ENCODE measurements at regions not wholly inside any gene's neighbourhood (a gene's known extent, or its start where the extent isn't known, plus 50 kb on each side); places are given as distances from the start of the nearest gene placed in this dataset.

DNA sequence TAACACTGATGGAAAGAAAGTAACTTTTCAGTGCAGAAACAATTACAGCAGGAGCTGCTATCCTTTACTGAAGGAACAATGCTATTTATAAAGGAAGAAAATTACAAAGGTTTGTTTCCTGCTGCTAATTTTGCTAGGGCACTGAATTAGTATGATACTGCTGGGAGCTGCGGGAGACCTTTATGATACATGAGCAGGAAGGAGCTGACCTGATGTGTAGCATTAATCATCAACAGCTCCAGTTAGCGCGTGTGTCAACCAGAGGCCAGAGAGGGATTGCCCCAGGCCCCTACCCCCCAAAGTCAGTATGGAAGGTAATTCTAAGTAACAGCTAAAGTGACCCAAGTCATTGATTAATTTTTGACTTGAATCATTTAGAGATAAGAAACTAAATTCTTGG, 728.9 kb downstream of the PCDH18 start:
- H3K9me3 Mint-ChIP-seq, result peaks cover 44% of the 10 kb centered on the region

DNA sequence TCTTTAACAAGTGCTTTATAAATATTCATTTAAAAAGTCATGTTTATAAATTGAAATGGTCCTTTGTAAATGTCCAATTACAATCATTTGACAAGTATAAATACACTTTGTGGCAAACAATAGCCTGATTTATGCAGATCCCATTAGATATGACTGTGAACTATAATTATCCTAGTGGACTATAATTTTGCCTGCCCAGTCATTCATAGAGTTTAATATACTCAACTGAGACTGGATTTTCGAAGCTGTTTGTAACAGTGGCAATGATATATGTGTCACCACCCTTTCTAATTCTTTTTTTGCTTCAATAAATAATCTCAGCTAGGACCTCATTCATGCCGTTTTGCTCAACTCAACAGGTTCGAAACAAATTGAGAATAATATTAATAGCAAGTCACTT, 732.0 kb downstream of the PCDH18 start:
- DNase-seq, result no peak
- TF ChIP-seq, protein P1, sequence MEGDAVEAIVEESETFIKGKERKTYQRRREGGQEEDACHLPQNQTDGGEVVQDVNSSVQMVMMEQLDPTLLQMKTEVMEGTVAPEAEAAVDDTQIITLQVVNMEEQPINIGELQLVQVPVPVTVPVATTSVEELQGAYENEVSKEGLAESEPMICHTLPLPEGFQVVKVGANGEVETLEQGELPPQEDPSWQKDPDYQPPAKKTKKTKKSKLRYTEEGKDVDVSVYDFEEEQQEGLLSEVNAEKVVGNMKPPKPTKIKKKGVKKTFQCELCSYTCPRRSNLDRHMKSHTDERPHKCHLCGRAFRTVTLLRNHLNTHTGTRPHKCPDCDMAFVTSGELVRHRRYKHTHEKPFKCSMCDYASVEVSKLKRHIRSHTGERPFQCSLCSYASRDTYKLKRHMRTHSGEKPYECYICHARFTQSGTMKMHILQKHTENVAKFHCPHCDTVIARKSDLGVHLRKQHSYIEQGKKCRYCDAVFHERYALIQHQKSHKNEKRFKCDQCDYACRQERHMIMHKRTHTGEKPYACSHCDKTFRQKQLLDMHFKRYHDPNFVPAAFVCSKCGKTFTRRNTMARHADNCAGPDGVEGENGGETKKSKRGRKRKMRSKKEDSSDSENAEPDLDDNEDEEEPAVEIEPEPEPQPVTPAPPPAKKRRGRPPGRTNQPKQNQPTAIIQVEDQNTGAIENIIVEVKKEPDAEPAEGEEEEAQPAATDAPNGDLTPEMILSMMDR (IDR thresholded peaks at IDR 0.05), result no peak
- H3K36me3 Mint-ChIP-seq (ENCODE audit: low read depth), result no peaks in the 10 kb centered on the region

More for the DNA sequence above, 728.9 kb downstream of the PCDH18 start:
- Mint-ChIP-seq H3K4me3 (no peak overlapping the region), H3K27me3 (ENCODE audit: insufficient read depth) (no peaks in the 10 kb centered on the region), H3K36me3 (ENCODE audit: low read depth) (no peaks in the 10 kb centered on the region), H3K27ac (no peak overlapping the region), H3K4me1 (ENCODE audit: low read depth) (no peaks in the 10 kb centered on the region)
- no peak for DNase-seq
- TF ChIP-seq, protein P1 (IDR thresholded peaks at IDR 0.05), result no peak

DNA sequence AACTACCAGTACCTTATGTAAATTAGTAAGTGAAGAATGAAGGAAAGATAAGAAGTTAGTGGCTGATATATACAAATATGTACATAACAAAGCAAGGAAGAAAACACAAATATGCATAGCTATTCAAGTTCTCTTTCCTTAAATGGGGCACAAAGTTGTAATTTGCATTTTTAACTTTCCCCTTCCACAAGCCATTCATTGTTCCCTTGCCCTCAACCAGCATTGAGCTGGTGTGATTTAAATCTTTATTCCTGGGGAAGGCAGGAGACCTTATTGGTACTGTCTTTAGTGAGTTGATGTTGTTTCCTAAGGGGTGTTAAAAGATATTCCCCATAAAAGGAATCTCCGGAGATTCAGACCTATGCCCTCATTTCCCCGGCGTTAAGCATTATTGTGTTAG, 735.3 kb downstream of the PCDH18 start:
- Mint-ChIP-seq H3K4me1 (ENCODE audit: low read depth) (no peaks in the 10 kb centered on the region), H3K4me3 (no peak overlapping the region), H3K27ac (no peak overlapping the region), H3K9me3 (peaks cover 25% of the 10 kb centered on the region), H3K36me3 (ENCODE audit: low read depth) (no peaks in the 10 kb centered on the region), H3K27me3 (ENCODE audit: insufficient read depth) (no peaks in the 10 kb centered on the region; the same call in 1 of the 2 replicates)
- no peak for DNase-seq
- TF ChIP-seq, protein P1 (IDR thresholded peaks at IDR 0.05), result no peak

More for the DNA sequence above, 732.0 kb downstream of the PCDH18 start:
- Mint-ChIP-seq H3K27ac (no peak overlapping the region), H3K27me3 (ENCODE audit: insufficient read depth) (no peaks in the 10 kb centered on the region; the same call in 1 of the 2 replicates), H3K9me3 (peaks cover 46% of the 10 kb centered on the region), H3K4me3 (no peak overlapping the region), H3K4me1 (ENCODE audit: low read depth) (no peaks in the 10 kb centered on the region)

DNA sequence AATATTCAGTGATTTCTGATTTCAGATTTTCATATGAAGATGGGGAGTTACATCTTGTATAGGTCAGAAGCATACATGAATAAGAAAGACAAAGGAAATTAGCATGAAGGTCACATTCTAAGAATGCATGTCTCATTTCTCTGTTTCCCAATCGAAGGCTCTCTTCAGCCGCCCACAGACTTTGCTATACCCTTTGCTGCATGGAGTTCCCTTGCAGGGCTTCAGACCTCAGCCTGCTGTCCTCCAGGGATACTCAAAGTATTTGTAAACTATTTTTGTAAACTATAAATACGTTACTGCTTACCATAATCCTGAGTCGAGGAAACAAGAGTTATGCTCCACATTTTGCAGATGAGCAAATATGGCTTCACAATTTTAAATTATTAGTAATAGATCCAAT, 738.4 kb downstream of the PCDH18 start:
- TF ChIP-seq, protein P1 (IDR thresholded peaks at IDR 0.05), result no peak
- no peaks in the 10 kb centered on the region; the same call in 1 of the 2 replicates for H3K27me3 Mint-ChIP-seq (ENCODE audit: insufficient read depth)
- no peak overlapping the region for H3K4me3 Mint-ChIP-seq
- no peak overlapping the region for H3K27ac Mint-ChIP-seq
- no peak for DNase-seq
- H3K36me3 Mint-ChIP-seq (ENCODE audit: low read depth), result no peaks in the 10 kb centered on the region
- H3K4me1 Mint-ChIP-seq (ENCODE audit: low read depth), result no peaks in the 10 kb centered on the region
- peaks cover 17% of the 10 kb centered on the region for H3K9me3 Mint-ChIP-seq

DNA sequence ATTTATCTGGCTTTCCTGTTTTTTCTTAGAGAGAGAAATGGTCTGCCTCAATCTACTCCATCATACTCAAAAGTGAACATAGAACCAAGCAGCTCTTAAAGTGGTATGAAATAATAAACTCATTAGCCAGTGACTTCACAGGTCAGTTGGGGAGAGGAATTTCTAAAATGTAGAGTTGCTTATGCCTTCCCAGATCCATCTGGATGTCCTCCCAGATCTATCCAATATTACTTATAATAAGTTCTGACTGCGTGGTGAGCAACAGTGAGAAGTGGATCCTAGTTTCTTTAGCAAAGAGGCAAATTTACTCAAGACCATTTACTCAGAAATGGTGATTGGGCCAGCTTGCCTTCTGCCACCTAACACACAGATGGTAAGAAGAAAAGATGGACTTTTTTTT, 748.0 kb downstream of the PCDH18 start:
- DNase-seq, result no peak
- Mint-ChIP-seq H3K36me3 (ENCODE audit: low read depth) (peaks cover 6% of the 10 kb centered on the region; the same call in 1 of the 2 replicates), H3K4me3 (no peak overlapping the region), H3K27me3 (ENCODE audit: insufficient read depth) (no peaks in the 10 kb centered on the region; the same call in 1 of the 2 replicates), H3K4me1 (ENCODE audit: low read depth) (no peaks in the 10 kb centered on the region), H3K9me3 (peaks cover 34% of the 10 kb centered on the region), H3K27ac (no peak overlapping the region)
- TF ChIP-seq, protein P1 (IDR thresholded peaks at IDR 0.05), result no peak

DNA sequence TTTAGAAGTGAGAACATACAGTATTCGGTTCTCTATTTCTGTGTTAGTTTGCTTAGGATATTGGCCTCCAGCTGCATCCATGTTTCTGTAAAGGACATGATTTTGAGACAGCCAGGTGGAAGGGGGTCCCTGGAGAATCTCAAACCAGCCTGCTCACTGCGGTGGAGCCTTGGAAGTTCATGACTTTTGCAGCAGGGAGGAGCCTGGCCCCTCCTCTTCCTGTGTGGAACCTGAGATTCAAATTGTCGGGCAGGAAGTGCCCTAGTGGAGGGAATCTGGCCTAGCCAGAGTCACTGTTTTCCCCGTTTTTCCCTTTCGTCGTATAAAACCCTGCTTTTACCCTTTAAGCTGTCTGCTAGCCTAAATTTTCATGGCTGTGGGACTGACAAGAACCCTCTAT, 762.6 kb downstream of the PCDH18 start:
- no peak overlapping the region for H3K27ac Mint-ChIP-seq
- H3K4me3 Mint-ChIP-seq, result no peak overlapping the region
- DNase-seq, result no peak
- no peaks in the 10 kb centered on the region for H3K4me1 Mint-ChIP-seq (ENCODE audit: low read depth)
- H3K27me3 Mint-ChIP-seq (ENCODE audit: insufficient read depth), result no peaks in the 10 kb centered on the region
- TF ChIP-seq, protein P1 (IDR thresholded peaks at IDR 0.05), result no peak
- H3K9me3 Mint-ChIP-seq, result peaks cover 21% of the 10 kb centered on the region
- H3K36me3 Mint-ChIP-seq (ENCODE audit: low read depth), result no peaks in the 10 kb centered on the region

Data from HFFc6 (cell line).